Coronary artery (tissue), 2 donors: ENCODE measurements at regions not wholly inside any gene's neighbourhood (a gene's known extent, or its start where the extent isn't known, plus 50 kb on each side); places are given as distances from the start of the nearest gene placed in this dataset.
A peak's percentile ranks its signal among the peaks of the same experiment; 100 is the strongest.

Experiments used
- DNase-seq: peaks from one replicate; pipeline ENCODE4 v3.0.0-alpha.2; 2017; ENCODE audit warnings: low spot score
- H3K27ac ChIP-seq, 2 donors: fragments of 200-600 bp; sonication (generic); one replicate each; pipeline ENCODE4 v1.5.1; 2016 to 2019
- H3K4me3 ChIP-seq: fragments of 200-600 bp; sonication (generic); 2 replicates; pipeline ENCODE4 v1.5.1; 2016; ENCODE audit warnings: mild to moderate bottlenecking, moderate library complexity
- CTCF ChIP-seq: fragments of 200-600 bp; sonication (generic); IDR thresholded peaks from one replicate; pipeline ENCODE4 v1.5.1; 2019; ENCODE audit warnings: antibody characterized with exemption

- DNase-seq: no peak
- H3K27ac ChIP-seq: no peak overlapping the region
These were observed 165.8 kb downstream of the LARP7 start for GRCh38 chr4:112802780-112803179.

GRCh38 chr4:112807083-112807482 is 170.1 kb downstream of the LARP7 start:
- no peak overlapping the region for H3K4me3 ChIP-seq
- TF ChIP-seq CTCF: no peak

More at GRCh38 chr4:112802780-112803179, 165.8 kb downstream of the LARP7 start:
- no peak for TF ChIP-seq CTCF
- H3K4me3 ChIP-seq: no peak overlapping the region

GRCh38 chr4:112808001-112808400 is 171.1 kb downstream of the LARP7 start:
- no peak for DNase-seq
- Histone ChIP-seq H3K27ac (no peak overlapping the region), H3K4me3 (no peak overlapping the region)
- no peak for TF ChIP-seq CTCF

More at GRCh38 chr4:112807083-112807482, 170.1 kb downstream of the LARP7 start:
- no peak overlapping the region for H3K27ac ChIP-seq
- DNase-seq: no peak

GRCh38 chr4:112813790-112814189 is 176.8 kb downstream of the LARP7 start:
- no peak for DNase-seq
- H3K4me3 ChIP-seq: no peak overlapping the region
- no peak for TF ChIP-seq CTCF
- no peak overlapping the region for H3K27ac ChIP-seq

GRCh38 chr4:112817933-112818593 is 181.1 kb downstream of the LARP7 start:
- Histone ChIP-seq H3K27ac (peak overlapping the region; percentile 12 to 38), H3K4me3 (peak overlapping the region; percentile 72)
- no peak for TF ChIP-seq CTCF
- DNase-seq: peak; percentile 82

- no peak for TF ChIP-seq CTCF
- peak overlapping the region in 1 of 2 donors; percentile 38 for H3K27ac ChIP-seq
- DNase-seq: no peak
- peak overlapping the region; percentile 72 for H3K4me3 ChIP-seq
These were observed 181.6 kb downstream of the LARP7 start for GRCh38 chr4:112818594-112818965.

- H3K27ac ChIP-seq: no peak overlapping the region
- DNase-seq: no peak
- no peak overlapping the region for H3K4me3 ChIP-seq
- no peak for TF ChIP-seq CTCF
These were observed 182.8 kb downstream of the LARP7 start for GRCh38 chr4:112819729-112820128.
